H1 (cell line): ENCODE measurements at regions not wholly inside any gene's neighbourhood (a gene's known extent, or its start where the extent isn't known, plus 50 kb on each side); places are given as distances from the start of the nearest gene placed in this dataset.
A peak's percentile ranks its signal among the peaks of the same experiment; 100 is the strongest.

Source experiments
- CTCF ChIA-PET: fragments of 300-600 bp; sonication (Branson Sonifier 250); formaldehyde crosslinking; loops from one replicate; lab custom pipeline; 2021; ENCODE audit not compliant: partially characterized antibody; lab: Charles Lee
- POLR2A ChIA-PET: fragments of 300-600 bp; sonication (Branson Sonifier 250); formaldehyde crosslinking; loops from one replicate; lab custom pipeline; 2021; ENCODE audit warnings: inconsistent platforms; ENCODE audit not compliant: partially characterized antibody; lab: Charles Lee
- DNase-seq, 2 experiments: peaks; one replicate each; pipeline versions ENCODE4 v3.0.0 to v3.0.0-alpha.2; 2010 to 2022; ENCODE audit warnings: low spot score in 2 of 2, low read depth in 1 of 2, mixed read lengths in 1 of 2
- FAIRE-seq: peaks from 2 replicates; lab custom pipeline; 2011; peaks lifted over from hg19 to GRCh38; lab: Jason Lieb, UNC
- H2AFZ ChIP-seq: 2 replicates; pipeline ENCODE4 v1.8.1; 2012; ENCODE audit warnings: low read length, inconsistent platforms
- H2AK5ac ChIP-seq: 2 replicates; pipeline ENCODE4 v1.6.1; 2013; ENCODE audit warnings: low read depth, low read length
- H2BK120ac ChIP-seq: replicated peaks from 2 replicates; pipeline ENCODE3; 2013; ENCODE audit warnings: low read depth, low read length, inconsistent platforms
- H2BK12ac ChIP-seq: 2 replicates; pipeline ENCODE4 v1.6.1; 2013; ENCODE audit warnings: low read depth, low read length
- H2BK15ac ChIP-seq: 2 replicates; pipeline ENCODE4 v1.6.1; 2013; ENCODE audit warnings: low read length
- H2BK20ac ChIP-seq: 2 replicates; pipeline ENCODE4 v1.6.1; 2013; ENCODE audit warnings: low read length
- H2BK5ac ChIP-seq: 2 replicates; pipeline ENCODE4 v1.6.1; 2013; ENCODE audit warnings: low read depth, low read length
- H3K14ac ChIP-seq: 2 replicates; pipeline ENCODE4 v1.6.1; 2013; ENCODE audit warnings: inconsistent platforms; ENCODE audit not compliant: insufficient read length
- H3K18ac ChIP-seq: 2 replicates; pipeline ENCODE4 v1.6.1; 2013; ENCODE audit warnings: low read length; ENCODE audit errors: extremely low read depth
- H3K23ac ChIP-seq: 2 replicates; pipeline ENCODE4 v1.6.1; 2013; ENCODE audit warnings: inconsistent platforms; ENCODE audit not compliant: insufficient read length
- H3K23me2 ChIP-seq: 2 replicates; pipeline ENCODE4 v1.6.1; 2013; ENCODE audit warnings: low read depth, low read length
- H3K27ac ChIP-seq: 2 replicates; pipeline ENCODE4 v1.6.1; 2011; ENCODE audit warnings: low read depth, low read length, inconsistent platforms
- H3K27me3 ChIP-seq, 4 experiments: replicated peaks in 1 of 4; 1 replicate in 1 of 4; 2 replicates in 3 of 4; pipeline versions ENCODE4 v1.6.1 to v1.8.1; 2011 to 2013; ENCODE audit warnings: low read length in 3 of 4, mild to moderate bottlenecking in 3 of 4, inconsistent platforms in 2 of 4, mixed read lengths in 2 of 4, moderate library complexity in 1 of 4; ENCODE audit not compliant: control insufficient read depth in 3 of 4, insufficient read depth in 3 of 4; ENCODE audit errors: extremely low read depth in 1 of 4
- H3K36me3 ChIP-seq, 4 experiments: 2 replicates each; pipeline versions ENCODE4 v1.6.1 to v1.8.1; 2011 to 2013; ENCODE audit warnings: mild to moderate bottlenecking in 4 of 4, low read length in 3 of 4, moderate library complexity in 2 of 4, control low read depth in 1 of 4, inconsistent platforms in 1 of 4; ENCODE audit not compliant: insufficient read depth in 4 of 4, control insufficient read depth in 2 of 4
- H3K4ac ChIP-seq: replicated peaks from 2 replicates; pipeline ENCODE3; 2013; ENCODE audit warnings: low read length, low read depth, mixed read lengths, inconsistent platforms; ENCODE audit not compliant: insufficient read length
- H3K4me1 ChIP-seq, 4 experiments: replicated peaks in 1 of 4; 1 replicate in 1 of 4; 2 replicates in 3 of 4; pipeline versions ENCODE4 v1.6.1 to v1.8.1; 2011 to 2013; ENCODE audit warnings: low read length in 3 of 4, inconsistent platforms in 2 of 4, mixed read lengths in 1 of 4; ENCODE audit not compliant: insufficient read depth in 4 of 4, control insufficient read depth in 3 of 4
- H3K4me2 ChIP-seq, 2 experiments: 2 replicates each; pipeline versions ENCODE4 v1.6.1 to v1.8.1; 2011 to 2013; ENCODE audit warnings: low read depth in 2 of 2, low read length in 2 of 2, control low read depth in 1 of 2, inconsistent platforms in 1 of 2, mild to moderate bottlenecking in 1 of 2; ENCODE audit not compliant: insufficient read depth in 1 of 2
- H3K4me3 ChIP-seq, 4 experiments: fragments of 200-600, 300-600 bp in 1 of 4; sonication (generic), shearing (Covaris generic), sonication (Bioruptor Twin) in 1 of 4; 2 replicates each; pipeline versions ENCODE4 v1.5.1 to v1.8.1; 2011 to 2016; ENCODE audit warnings: low read length in 4 of 4, low read depth in 3 of 4, control low read depth in 2 of 4, inconsistent platforms in 2 of 4, mild to moderate bottlenecking in 2 of 4, mixed read lengths in 1 of 4, moderate library complexity in 1 of 4; ENCODE audit not compliant: insufficient read depth in 2 of 4; ENCODE audit errors: extremely low read depth in 1 of 4
- H3K56ac ChIP-seq: replicated peaks from 2 replicates; pipeline ENCODE3; 2013; ENCODE audit warnings: low read depth, mild to moderate bottlenecking, mixed read lengths, low read length, inconsistent platforms; ENCODE audit not compliant: insufficient read length
- H3K79me1 ChIP-seq: 2 replicates; pipeline ENCODE4 v1.6.1; 2013; ENCODE audit warnings: low read depth, low read length, control low read depth
- H3K79me2 ChIP-seq, 2 experiments: 2 replicates each; pipeline versions ENCODE4 v1.6.1 to v1.8.1; 2012 to 2013; ENCODE audit warnings: low read length in 2 of 2, mild to moderate bottlenecking in 2 of 2, inconsistent platforms in 1 of 2; ENCODE audit not compliant: insufficient read depth in 2 of 2, control insufficient read depth in 1 of 2
- H3K9ac ChIP-seq, 4 experiments: replicated peaks in 1 of 4; 1 replicate in 1 of 4; 2 replicates in 3 of 4; pipeline versions ENCODE4 v1.6.1 to v1.8.1; 2011 to 2013; ENCODE audit warnings: low read depth in 3 of 4, low read length in 3 of 4, control low read depth in 2 of 4, mild to moderate bottlenecking in 2 of 4, moderate library complexity in 2 of 4, inconsistent platforms in 1 of 4; ENCODE audit errors: extremely low read depth in 1 of 4
- H3K9me3 ChIP-seq, 2 experiments: 2 replicates each; pipeline versions ENCODE4 v1.6.1 to v1.8.1; 2012 to 2013; ENCODE audit warnings: mild to moderate bottlenecking in 2 of 2, moderate library complexity in 2 of 2, control low read depth in 1 of 2, inconsistent platforms in 1 of 2, low read depth in 1 of 2, low read length in 1 of 2, mixed read lengths in 1 of 2; ENCODE audit not compliant: insufficient read depth in 2 of 2
- H4K20me1 ChIP-seq, 2 experiments: replicated peaks in 1 of 2; 2 replicates each; pipeline versions ENCODE3 to v1.8.1; 2011 to 2013; ENCODE audit warnings: inconsistent platforms in 2 of 2, low read length in 2 of 2, mild to moderate bottlenecking in 1 of 2; ENCODE audit not compliant: insufficient read depth in 2 of 2, control insufficient read depth in 1 of 2
- H4K5ac ChIP-seq: 2 replicates; pipeline ENCODE4 v1.6.1; 2013; ENCODE audit warnings: low read length, low read depth, mixed read lengths, inconsistent platforms; ENCODE audit not compliant: insufficient read length
- H4K8ac ChIP-seq: 2 replicates; pipeline ENCODE4 v1.8.0; 2013; ENCODE audit warnings: mild to moderate bottlenecking, moderate library complexity, low read length, inconsistent platforms; ENCODE audit not compliant: insufficient read depth; ENCODE audit errors: extremely low read depth
- H4K91ac ChIP-seq: replicated peaks from 2 replicates; pipeline ENCODE3; 2013; ENCODE audit warnings: low read length, mixed read lengths, inconsistent platforms; ENCODE audit not compliant: insufficient read length
- BRCA1 ChIP-seq: IDR thresholded peaks from 2 replicates; pipeline ENCODE4 v1.6.1; 2012; ENCODE audit warnings: low read depth, low read length, improper control_type of control experiment
- CEBPB ChIP-seq: IDR thresholded peaks from 2 replicates; pipeline ENCODE4 v1.6.1; 2012; ENCODE audit warnings: low read depth, low read length
- CTBP2 ChIP-seq: IDR thresholded peaks from 2 replicates; pipeline ENCODE4 v1.7.0; 2011; ENCODE audit warnings: borderline replicate concordance, mild to moderate bottlenecking, moderate library complexity, mixed read lengths, low read length; ENCODE audit not compliant: insufficient read depth, insufficient read length
- EGR1 ChIP-seq: IDR thresholded peaks from 2 replicates; pipeline ENCODE4 v1.6.1; 2011; ENCODE audit warnings: low read depth, low read length, borderline replicate concordance
- GABPA ChIP-seq: IDR thresholded peaks from 2 replicates; pipeline ENCODE4 v1.6.1; 2011; ENCODE audit warnings: mild to moderate bottlenecking, low read length, moderate library complexity, borderline replicate concordance; ENCODE audit not compliant: insufficient read depth
- JUND ChIP-seq: IDR thresholded peaks from 2 replicates; pipeline ENCODE4 v1.6.1; 2011; ENCODE audit warnings: mild to moderate bottlenecking, improper control_type of control experiment, low read length
- KDM1A ChIP-seq: fragments of 200-600, 300-600 bp; sonication (generic); IDR thresholded peaks from 2 replicates; pipeline ENCODE4 v1.7.1; 2016; ENCODE audit warnings: mild to moderate bottlenecking, low read length, borderline replicate concordance
- SIN3A ChIP-seq, 2 experiments: IDR thresholded peaks in 1 of 2; conservative IDR thresholded peaks in 1 of 2; 2 replicates each; pipeline ENCODE4 v1.6.1; 2011 to 2012; ENCODE audit warnings: low read length in 2 of 2, improper control_type of control experiment in 1 of 2, low read depth in 1 of 2, mild to moderate bottlenecking in 1 of 2
- SP1 ChIP-seq: IDR thresholded peaks from 2 replicates; pipeline ENCODE4 v1.6.1; 2011; ENCODE audit warnings: low read depth, low read length
- SP2 ChIP-seq: IDR thresholded peaks from 2 replicates; pipeline ENCODE4 v1.6.1; 2012; ENCODE audit warnings: mild to moderate bottlenecking, low read length, inconsistent platforms
- SP4 ChIP-seq: IDR thresholded peaks from 2 replicates; pipeline ENCODE4 v1.6.1; 2012; ENCODE audit warnings: low read length, inconsistent platforms
- WGBS, 2 experiments: shearing (Covaris generic) in 1 of 2; methylation state at CpG; one replicate each; pipeline versions ENCODE4 v1.1.6 to v1.1.7; 2013 to 2015; ENCODE audit warnings: low lambda C conversion rate in 2 of 2, mixed read lengths in 2 of 2, inconsistent platforms in 1 of 2, low coverage in 1 of 2, missing lambda C conversion rate in 1 of 2; ENCODE audit not compliant: insufficient replicate concordance in 2 of 2, insufficient coverage in 1 of 2, insufficient read length in 1 of 2; ENCODE audit errors: extremely low coverage in 1 of 2, missing lambda C conversion rate in 1 of 2; 5-methylcytosine and 5-hydroxymethylcytosine counted together

DNA sequence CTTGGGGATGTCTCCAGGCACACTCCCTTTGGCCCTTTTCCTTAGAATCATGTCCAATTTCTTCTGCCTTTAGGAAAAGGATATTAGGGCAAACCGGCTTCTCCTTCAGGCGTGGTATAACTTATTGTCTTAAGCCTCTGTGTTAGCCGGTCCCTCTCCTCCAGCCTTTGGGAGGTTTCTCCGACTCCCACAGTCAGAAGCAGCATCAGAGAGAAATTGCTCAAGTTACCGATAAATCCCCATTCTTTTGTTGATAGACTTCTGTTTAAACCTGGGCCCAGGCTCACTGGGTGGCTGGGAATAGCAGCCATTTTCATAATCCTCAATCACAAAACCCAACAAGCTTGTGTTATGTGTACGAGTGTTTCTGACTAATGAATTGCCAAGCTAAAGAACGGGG lies 85.4 kb upstream of the KAZN start:
- H3K4me3 ChIP-seq = no peak overlapping the region
- H3K4ac ChIP-seq = no peak overlapping the region
- no peaks in the 10 kb centered on the region for H3K9me3 ChIP-seq
- no peak overlapping the region for H3K56ac ChIP-seq
- H3K27me3 ChIP-seq = no peaks in the 10 kb centered on the region
- WGBS, 2 experiments = 74% methylated on average over 7 of the region's 7 CpGs; no CpG with 5 or more reads in 1 of the 2 experiments
- H3K79me1 ChIP-seq = no peaks in the 10 kb centered on the region
- H2BK120ac ChIP-seq = no peak overlapping the region
- H2BK20ac ChIP-seq = no peak overlapping the region
- H3K79me2 ChIP-seq = no peaks in the 10 kb centered on the region
- H4K91ac ChIP-seq = no peak overlapping the region
- no peaks in the 10 kb centered on the region for H3K36me3 ChIP-seq
- no peak overlapping the region for H3K14ac ChIP-seq
- peaks cover 0 to 13% (median 10%) of the 10 kb centered on the region in 4 experiments; a peak in 5 of 7 replicates for H3K4me1 ChIP-seq
- peak overlapping the region; percentile 9 to 35; a peak in 2 of 4 replicates for H3K4me2 ChIP-seq
- H2BK5ac ChIP-seq = no peak overlapping the region
- POLR2A ChIA-PET = no interaction called here
- no peak overlapping the region for H2BK12ac ChIP-seq
- H4K5ac ChIP-seq = no peak overlapping the region
- H4K8ac ChIP-seq = no peak overlapping the region
- H2AK5ac ChIP-seq = no peak overlapping the region
- no peak overlapping the region for H3K27ac ChIP-seq
- no peak overlapping the region for H3K9ac ChIP-seq
- no peak overlapping the region for H2AFZ ChIP-seq
- CTCF ChIA-PET = interaction anchor here (0.7 to 1.1 kb wide), 3 partner anchors 76 to 534 kb away, joined by 3 to 5 read pairs (median 4); no protein-coding TSS in a partner anchor
- H3K23ac ChIP-seq = no peak overlapping the region
- DNase-seq (no peak), FAIRE-seq (no peak)
- H3K18ac ChIP-seq = no peak overlapping the region
- no peaks in the 10 kb centered on the region for H4K20me1 ChIP-seq
- H2BK15ac ChIP-seq = no peak overlapping the region; the same call in 1 of the 2 replicates
- H3K23me2 ChIP-seq = no peaks in the 10 kb centered on the region
- TF ChIP-seq BRCA1 = no peak
- TF ChIP-seq SP2 = no peak
- TF ChIP-seq CTBP2 = no peak
- no peak for TF ChIP-seq GABPA
- no peak for TF ChIP-seq EGR1
- no peak for TF ChIP-seq SP1
- TF ChIP-seq CEBPB = no peak
- TF ChIP-seq SP4 = no peak
- TF ChIP-seq SIN3A (conservative IDR thresholded peaks at IDR 0.05 in 1 of 2, IDR thresholded peaks at IDR 0.05 in 1 of 2; ENCODE audit: low read depth in 1 of 2, low read length in 2 of 2) = no peak
- no peak for TF ChIP-seq KDM1A
- no peak for TF ChIP-seq JUND
